H9 (cell line): ENCODE measurements at regions not wholly inside any gene's neighbourhood (a gene's known extent, or its start where the extent isn't known, plus 50 kb on each side); places are given as distances from the start of the nearest gene placed in this dataset.

Experiments used
- DNase-seq: peaks from one replicate; pipeline ENCODE4 v3.0.0-alpha.2; 2017
- H2AFZ ChIP-seq: one replicate; pipeline ENCODE4 v1.6.1; 2013; ENCODE audit warnings: mild to moderate bottlenecking, low read length, control low read depth, moderate library complexity
- H2AK5ac ChIP-seq: 2 replicates; pipeline ENCODE4 v1.6.1; 2013; ENCODE audit warnings: low read length, control low read depth, mixed read lengths; ENCODE audit not compliant: insufficient read length
- H2BK120ac ChIP-seq: one replicate; pipeline ENCODE4 v1.6.1; 2013; ENCODE audit warnings: low read depth, mild to moderate bottlenecking, low read length, control low read depth, inconsistent platforms; ENCODE audit not compliant: poor library complexity, severe bottlenecking
- H2BK12ac ChIP-seq: 2 replicates; pipeline ENCODE4 v1.6.1; 2013; ENCODE audit warnings: low read length, control low read depth, mixed read lengths, low read depth; ENCODE audit not compliant: insufficient read length
- H2BK15ac ChIP-seq: 2 replicates; pipeline ENCODE4 v1.6.1; 2013; ENCODE audit warnings: low read depth, low read length, control low read depth
- H2BK20ac ChIP-seq: one replicate; pipeline ENCODE4 v1.6.1; 2013; ENCODE audit warnings: low read depth, mild to moderate bottlenecking, low read length, control low read depth, inconsistent platforms; ENCODE audit not compliant: poor library complexity, severe bottlenecking
- H2BK5ac ChIP-seq: 2 replicates; pipeline ENCODE4 v1.6.1; 2013; ENCODE audit warnings: low read length, control low read depth, mixed read lengths; ENCODE audit not compliant: insufficient read length
- H3K14ac ChIP-seq: 2 replicates; pipeline ENCODE4 v1.6.1; 2013; ENCODE audit warnings: low read length, control low read depth; ENCODE audit not compliant: insufficient read depth
- H3K18ac ChIP-seq: 2 replicates; pipeline ENCODE4 v1.6.1; 2013; ENCODE audit warnings: low read depth, mild to moderate bottlenecking, mixed read lengths, low read length, control low read depth; ENCODE audit not compliant: insufficient read length
- H3K23ac ChIP-seq: 2 replicates; pipeline ENCODE4 v1.6.1; 2013; ENCODE audit warnings: low read length, control low read depth, mixed read lengths, low read depth; ENCODE audit not compliant: insufficient read length
- H3K23me2 ChIP-seq: 2 replicates; pipeline ENCODE4 v1.6.1; 2013; ENCODE audit warnings: low read depth, mild to moderate bottlenecking, mixed read lengths, low read length, control low read depth; ENCODE audit not compliant: insufficient read length, poor library complexity, severe bottlenecking
- H3K27ac ChIP-seq: 2 replicates; pipeline ENCODE4 v1.5.1; 2013; ENCODE audit warnings: low read length, control low read depth, mixed read lengths, low read depth; ENCODE audit not compliant: insufficient read length
- H3K27me3 ChIP-seq: 2 replicates; pipeline ENCODE4 v1.6.1; 2013; ENCODE audit warnings: low read length, control low read depth, inconsistent platforms; ENCODE audit not compliant: insufficient read depth
- H3K4ac ChIP-seq: 2 replicates; pipeline ENCODE4 v1.6.1; 2013; ENCODE audit warnings: low read depth, mild to moderate bottlenecking, control low read depth, inconsistent platforms, low read length, moderate library complexity
- H3K4me1 ChIP-seq: 2 replicates; pipeline ENCODE4 v1.6.1; 2013; ENCODE audit warnings: low read length, control low read depth, inconsistent platforms; ENCODE audit not compliant: insufficient read depth
- H3K4me2 ChIP-seq: 2 replicates; pipeline ENCODE4 v1.6.1; 2013; ENCODE audit warnings: low read length, control low read depth, mixed read lengths; ENCODE audit not compliant: insufficient read length, insufficient read depth
- H3K56ac ChIP-seq: 2 replicates; pipeline ENCODE4 v1.6.1; 2013; ENCODE audit warnings: low read depth, mild to moderate bottlenecking, mixed read lengths, low read length, control low read depth; ENCODE audit not compliant: insufficient read length
- H3K79me1 ChIP-seq: 2 replicates; pipeline ENCODE4 v1.6.1; 2013; ENCODE audit warnings: low read depth, mild to moderate bottlenecking, moderate library complexity, low read length, control low read depth, inconsistent platforms; ENCODE audit not compliant: insufficient read depth, poor library complexity, severe bottlenecking
- H3K79me2 ChIP-seq: 2 replicates; pipeline ENCODE4 v1.6.1; 2013; ENCODE audit warnings: low read length, control low read depth, inconsistent platforms; ENCODE audit not compliant: insufficient read depth
- H3K9ac ChIP-seq: 2 replicates; pipeline ENCODE4 v1.6.1; 2013; ENCODE audit warnings: low read length, control low read depth, mixed read lengths; ENCODE audit not compliant: insufficient read length; ENCODE audit errors: extremely low read depth
- H3K9me3 ChIP-seq: one replicate; pipeline ENCODE4 v1.6.1; 2013; ENCODE audit warnings: low read depth, low read length, inconsistent platforms; ENCODE audit not compliant: control insufficient read depth
- H3T11ph ChIP-seq: one replicate; pipeline ENCODE4 v1.6.1; 2013; ENCODE audit warnings: mild to moderate bottlenecking, low read length, control low read depth, inconsistent platforms
- H4K20me1 ChIP-seq: one replicate; pipeline ENCODE4 v1.6.1; 2013; ENCODE audit not compliant: control insufficient read depth, insufficient read length, insufficient read depth
- H4K5ac ChIP-seq: 2 replicates; pipeline ENCODE4 v1.6.1; 2013; ENCODE audit warnings: low read depth, mild to moderate bottlenecking, mixed read lengths, low read length, control low read depth; ENCODE audit not compliant: insufficient read length
- H4K8ac ChIP-seq: replicated peaks from 2 replicates; pipeline ENCODE4 v1.6.1; 2013; ENCODE audit warnings: low read length, control low read depth, mixed read lengths, low read depth; ENCODE audit not compliant: insufficient read length
- H4K91ac ChIP-seq: 2 replicates; pipeline ENCODE4 v1.6.1; 2013; ENCODE audit warnings: low read depth, mild to moderate bottlenecking, moderate library complexity, mixed read lengths, low read length, control low read depth; ENCODE audit not compliant: insufficient read length
- H3K27ac Mint-ChIP-seq, 3 experiments: 2 replicates in 2 of 3; 3 replicates in 1 of 3; pipeline ENCODE4 v1.8.0; 2020 to 2021; ENCODE audit warnings: mixed read lengths in 3 of 3, mild to moderate bottlenecking in 1 of 3, moderate library complexity in 1 of 3
- H3K27me3 Mint-ChIP-seq: 2 replicates; pipeline ENCODE4 v1.8.0; 2021; ENCODE audit warnings: low read depth, mild to moderate bottlenecking, moderate library complexity, mixed read lengths
- H3K36me3 Mint-ChIP-seq, 3 experiments: 2 replicates in 2 of 3; 3 replicates in 1 of 3; pipeline ENCODE4 v1.8.0; 2020 to 2021; ENCODE audit warnings: low read depth in 3 of 3, mixed read lengths in 3 of 3; ENCODE audit not compliant: insufficient read depth in 1 of 3
- H3K4me1 Mint-ChIP-seq, 2 experiments: 2 replicates each; pipeline ENCODE4 v1.8.0; 2020; ENCODE audit warnings: mixed read lengths in 2 of 2
- H3K4me3 Mint-ChIP-seq, 2 experiments: 2 replicates in 1 of 2; 3 replicates in 1 of 2; pipeline ENCODE4 v1.8.0; 2020 to 2021; ENCODE audit warnings: mild to moderate bottlenecking in 2 of 2, mixed read lengths in 2 of 2, moderate library complexity in 1 of 2
- H3K9me3 Mint-ChIP-seq, 2 experiments: 2 replicates in 1 of 2; 3 replicates in 1 of 2; pipeline ENCODE4 v1.8.0; 2020; ENCODE audit warnings: mild to moderate bottlenecking in 2 of 2, mixed read lengths in 2 of 2, moderate library complexity in 1 of 2
- CTCF ChIP-seq: fragments of 200-600 bp; sonication (generic); conservative IDR thresholded peaks from 3 replicates; pipeline ENCODE4 v1.8.0; 2021; ENCODE audit warnings: antibody characterized with exemption, mild to moderate bottlenecking
- WGBS: extraction: QIAGEN DNeasy Blood & Tissue Kit; methylation state at CpG from one replicate; pipeline ENCODE4 v1.1.7; 2013; ENCODE audit warnings: missing lambda C conversion rate, low lambda C conversion rate, mixed read lengths; ENCODE audit not compliant: insufficient read length; ENCODE audit errors: extremely low coverage; 5-methylcytosine and 5-hydroxymethylcytosine counted together

- no peaks in the 10 kb centered on the region for H3K79me1 ChIP-seq
Measured at GRCh38 chrX:20838477-20838876, 535.7 kb upstream of the CNKSR2 start.

More at GRCh38 chrX:20838477-20838876, 535.7 kb upstream of the CNKSR2 start:
- H3K4me1 Mint-ChIP-seq: no peaks in the 10 kb centered on the region
- no peak for TF ChIP-seq CTCF
- H3K4me2 ChIP-seq: no peak overlapping the region
- no peak overlapping the region for H3K56ac ChIP-seq
- H3K4me1 ChIP-seq: no peaks in the 10 kb centered on the region
- no peak overlapping the region for H3T11ph ChIP-seq
- H3K79me2 ChIP-seq: no peaks in the 10 kb centered on the region
- no peak overlapping the region for H3K9ac ChIP-seq
- no peak overlapping the region for H2BK15ac ChIP-seq
- no peak overlapping the region for H3K23ac ChIP-seq
- no peak overlapping the region for H3K14ac ChIP-seq
- no CpG with 5 or more reads among the region's 3 CpGs for WGBS
- H3K27ac Mint-ChIP-seq: no peak overlapping the region
- H2AFZ ChIP-seq: no peak overlapping the region
- no peak overlapping the region for H2BK120ac ChIP-seq
- H3K27me3 Mint-ChIP-seq: no peaks in the 10 kb centered on the region; the same call in 1 of the 2 replicates
- peaks cover 57 to 77% of the 10 kb centered on the region in 2 experiments for H3K9me3 Mint-ChIP-seq
- no peaks in the 10 kb centered on the region for H3K23me2 ChIP-seq
- H4K20me1 ChIP-seq: no peaks in the 10 kb centered on the region
- H4K91ac ChIP-seq: no peak overlapping the region
- no peak for DNase-seq
- H4K5ac ChIP-seq: no peak overlapping the region
- H2BK5ac ChIP-seq: no peak overlapping the region
- H3K27me3 ChIP-seq: no peaks in the 10 kb centered on the region
- H4K8ac ChIP-seq: no peak overlapping the region
- H2AK5ac ChIP-seq: no peak overlapping the region
- H3K4ac ChIP-seq: no peak overlapping the region
- H3K36me3 Mint-ChIP-seq: peaks cover 17 to 77% (median 40%) of the 10 kb centered on the region in 3 experiments
- no peak overlapping the region for H3K27ac ChIP-seq
- no peak overlapping the region for H3K18ac ChIP-seq
- H2BK12ac ChIP-seq: no peak overlapping the region
- H3K4me3 Mint-ChIP-seq: no peak overlapping the region
- peaks cover 39% of the 10 kb centered on the region for H3K9me3 ChIP-seq
- no peak overlapping the region for H2BK20ac ChIP-seq
